ENCODE measurements at regions not wholly inside any gene's neighbourhood (a gene's known extent, or its start where the extent isn't known, plus 50 kb on each side); places are given as distances from the start of the nearest gene placed in this dataset.
A peak's percentile ranks its signal among the peaks of the same experiment; 100 is the strongest.
"Not testable (repeated sequence)": the region's sequence is repeated elsewhere in the genome, so short reads cannot be mapped to it uniquely, and the experiment has no call there.

DNA sequence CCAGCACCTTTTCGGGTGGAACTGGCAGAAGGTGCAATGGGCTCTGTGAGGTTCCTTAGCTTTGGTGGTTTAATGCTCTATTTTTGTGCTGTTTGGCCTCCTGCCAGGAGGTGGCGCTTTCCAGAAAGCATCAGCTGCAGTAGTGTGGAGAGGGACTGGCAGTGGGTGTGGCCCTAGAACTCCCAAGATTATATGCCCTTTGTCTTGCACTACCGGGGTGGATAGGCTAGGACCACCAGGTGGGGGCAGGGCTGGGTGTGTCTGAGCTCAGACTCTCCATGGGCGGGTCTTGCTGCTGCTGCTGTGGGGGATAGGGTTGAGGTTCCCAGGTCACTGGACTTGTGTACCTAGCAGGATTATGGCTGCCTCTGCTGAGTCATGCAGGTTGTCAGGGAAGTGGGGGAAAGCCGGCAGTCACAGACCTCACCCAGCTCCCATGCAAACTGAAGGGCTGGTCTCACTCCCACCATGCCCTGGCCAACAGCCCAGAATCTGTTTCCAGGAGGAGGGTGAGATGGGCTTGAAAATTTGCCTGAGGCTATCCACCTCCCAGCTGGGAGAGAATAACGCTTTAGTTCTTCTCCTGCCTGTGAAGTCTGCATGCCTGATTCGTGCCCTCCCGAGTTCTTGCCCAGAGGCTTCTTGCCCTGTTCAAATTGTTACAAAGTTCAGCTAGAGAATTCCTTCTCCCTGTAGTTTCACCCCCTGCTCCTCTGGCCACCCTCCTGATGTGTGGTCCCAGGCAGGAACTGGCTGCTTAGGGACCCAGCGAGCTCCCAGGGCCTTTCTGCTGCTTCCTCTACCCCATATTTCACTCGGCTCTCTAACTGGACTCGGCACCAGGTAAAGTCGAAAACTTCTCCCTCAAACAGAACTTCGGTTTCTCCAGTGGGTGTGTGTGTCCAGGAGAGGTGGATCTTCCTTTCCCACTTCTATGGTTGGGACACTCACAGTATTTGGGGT lies 76.5 kb upstream of the BTG3 start:
- Mint-ChIP-seq H3K27me3 (no peaks in the 10 kb centered on the region), H3K4me3 (no peak overlapping the region), H3K36me3 (no peaks in the 10 kb centered on the region), H3K4me1 (peaks cover 31 to 48% (median 38%) of the 10 kb centered on the region in 3 donors), H3K27ac (peak overlapping the region in 1 of 2 donors; percentile 41), H3K9me3 (peaks cover 0 to 3% (median 0%) of the 10 kb centered on the region in 3 donors)
- ATAC-seq (replicated peaks in 1 of 4) (peak in 3 of 4 experiments; percentile 8 to 29 (median 24)), DNase-seq (peak in 34 of 35 experiments; percentile 5 to 59 (median 40))
- H3K4me1 ChIP-seq (ENCODE audit: control insufficient read depth in 1 of 2, extremely low read depth in 1 of 2, insufficient read depth in 2 of 2, low read length in 2 of 2), result peaks cover 6 to 16% of the 10 kb centered on the region in 2 experiments
- H3K36me3 ChIP-seq (ENCODE audit: control insufficient read depth in 2 of 2, extremely low read depth in 1 of 2, insufficient read depth in 1 of 2, low read length in 1 of 2), result no peaks in the 10 kb centered on the region
- H3K9me3 ChIP-seq, result no peaks in the 10 kb centered on the region
- ChIA-PET CTCF (interaction anchor here (0.6 to 1.9 kb wide), 10 partner anchors 10 to 240 kb away, joined by 3 to 8 read pairs (median 3); partner anchors contain the start of gene C21orf91 (in 1 of the 2)), POLR2A (no interaction called here)
- H3K27me3 ChIP-seq (replicated peaks in 1 of 2; ENCODE audit: control insufficient read depth in 2 of 2, extremely low read depth in 1 of 2, insufficient read depth in 2 of 2, low read length in 1 of 2), result no peaks in the 10 kb centered on the region
- no peak overlapping the region for H3K27ac ChIP-seq (ENCODE audit: low read length)
- 65% methylated on average over 7 of the region's 13 CpGs for WGBS (ENCODE audit: insufficient coverage)
- no peak overlapping the region for H3K4me3 ChIP-seq (ENCODE audit: control insufficient read depth in 1 of 2, extremely low read depth in 1 of 2, low read length in 1 of 2)

DNA sequence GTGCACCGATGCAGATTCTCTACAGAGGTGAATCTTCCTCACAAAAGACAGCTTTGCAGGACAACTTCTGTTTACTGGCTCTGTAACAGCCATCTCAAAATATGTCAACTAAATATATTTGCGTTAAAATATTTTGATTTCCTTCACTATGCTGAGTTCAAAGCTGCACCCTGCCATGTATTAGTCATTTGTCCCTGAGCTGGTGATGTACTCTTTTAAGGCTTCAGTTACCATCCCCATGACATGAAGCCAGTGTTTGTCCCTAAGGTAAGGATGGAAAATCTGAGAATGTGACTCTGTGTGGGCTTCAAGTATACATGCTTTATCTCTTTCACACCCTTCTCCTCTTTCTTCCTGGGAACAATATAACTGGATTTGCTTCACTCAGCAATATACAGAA lies 70.2 kb upstream of the BTG3 start:
- ChIA-PET CTCF (interaction anchor here in 1 of 2 donors (0.7 kb wide), 1 partner anchor 221 kb away, joined by 3 read pairs; no protein-coding TSS in a partner anchor), POLR2A (no interaction called here)
- H3K4me1 ChIP-seq (ENCODE audit: control insufficient read depth in 1 of 2, extremely low read depth in 1 of 2, insufficient read depth in 2 of 2, low read length in 2 of 2), result peaks cover 0 to 4% of the 10 kb centered on the region in 2 experiments
- H3K27ac Mint-ChIP-seq, result no peak overlapping the region
- H3K4me1 Mint-ChIP-seq, result peaks cover 20 to 23% (median 20%) of the 10 kb centered on the region in 3 donors
- ATAC-seq (replicated peaks in 1 of 4) (no peak), DNase-seq (no peak)
- no peaks in the 10 kb centered on the region for H3K27me3 ChIP-seq (replicated peaks in 1 of 2; ENCODE audit: control insufficient read depth in 2 of 2, extremely low read depth in 1 of 2, insufficient read depth in 2 of 2, low read length in 1 of 2)
- H3K27me3 Mint-ChIP-seq, result no peaks in the 10 kb centered on the region
- WGBS (ENCODE audit: insufficient coverage), result 89% methylated on average over 1 of the region's 2 CpGs
- no peak overlapping the region for H3K4me3 Mint-ChIP-seq
- no peaks in the 10 kb centered on the region for H3K36me3 Mint-ChIP-seq
- no peaks in the 10 kb centered on the region for H3K9me3 ChIP-seq
- no peak overlapping the region for H3K27ac ChIP-seq (ENCODE audit: low read length)
- no peaks in the 10 kb centered on the region for H3K36me3 ChIP-seq (ENCODE audit: control insufficient read depth in 2 of 2, extremely low read depth in 1 of 2, insufficient read depth in 1 of 2, low read length in 1 of 2)
- H3K9me3 Mint-ChIP-seq, result peaks cover 0 to 3% (median 0%) of the 10 kb centered on the region in 3 donors
- no peak overlapping the region for H3K4me3 ChIP-seq (ENCODE audit: control insufficient read depth in 1 of 2, extremely low read depth in 1 of 2, low read length in 1 of 2)

DNA sequence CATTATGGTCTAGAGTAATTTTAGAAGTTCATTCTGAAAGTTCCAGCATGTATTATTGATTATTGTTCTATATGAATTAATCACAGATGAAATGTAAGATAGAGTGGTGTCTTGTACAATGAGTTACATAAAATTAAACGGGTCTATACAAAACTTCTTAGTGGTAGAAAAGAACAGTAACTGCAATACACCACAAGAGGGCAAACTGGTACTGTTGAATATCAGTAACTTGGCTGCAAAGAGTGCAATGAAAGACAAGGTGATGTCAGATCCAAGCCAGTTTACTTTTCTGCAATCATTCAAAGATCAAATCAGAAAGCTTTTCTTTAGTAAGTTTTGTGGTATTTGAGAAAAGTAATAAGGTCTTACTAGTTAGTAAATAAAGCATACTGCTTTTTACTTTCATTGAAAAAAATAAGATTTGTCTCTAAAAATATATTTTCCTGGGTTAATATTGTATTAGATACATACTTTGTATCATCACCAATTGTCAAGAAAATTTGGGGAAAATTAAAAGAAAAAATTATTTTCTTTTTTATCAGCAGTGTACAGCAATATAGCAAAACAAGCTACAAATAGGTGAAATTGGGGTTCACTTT lies 66.4 kb upstream of the BTG3 start:
- H3K4me1 ChIP-seq (ENCODE audit: control insufficient read depth in 1 of 2, extremely low read depth in 1 of 2, insufficient read depth in 2 of 2, low read length in 2 of 2), result no peaks in the 10 kb centered on the region
- H3K9me3 ChIP-seq, result no peaks in the 10 kb centered on the region
- Mint-ChIP-seq H3K4me1 (no peaks in the 10 kb centered on the region), H3K27me3 (no peaks in the 10 kb centered on the region), H3K4me3 (no peak overlapping the region), H3K27ac (no peak overlapping the region), H3K36me3 (no peaks in the 10 kb centered on the region), H3K9me3 (no peaks in the 10 kb centered on the region)
- ChIA-PET POLR2A (interaction anchor here in 1 of 2 donors (0.5 to 0.7 kb wide), 2 partner anchors 96 to 154 kb away, joined by 3 read pairs; no protein-coding TSS in a partner anchor), CTCF (interaction anchor here (0.7 to 2.8 kb wide), 14 partner anchors 9 to 596 kb away, joined by 3 to 23 read pairs (median 6); no protein-coding TSS in a partner anchor)
- no peak overlapping the region for H3K27ac ChIP-seq (ENCODE audit: low read length)
- DNase-seq (peak in 9 of 35 experiments; percentile 2 to 81 (median 18)), ATAC-seq (replicated peaks in 1 of 4) (peak; percentile 84 to 90 (median 87))
- no peaks in the 10 kb centered on the region for H3K27me3 ChIP-seq (replicated peaks in 1 of 2; ENCODE audit: control insufficient read depth in 2 of 2, extremely low read depth in 1 of 2, insufficient read depth in 2 of 2, low read length in 1 of 2)
- H3K4me3 ChIP-seq (ENCODE audit: control insufficient read depth in 1 of 2, extremely low read depth in 1 of 2, low read length in 1 of 2), result no peak overlapping the region
- WGBS (ENCODE audit: insufficient coverage), result no CpG with 5 or more reads among the region's 1 CpG
- no peaks in the 10 kb centered on the region for H3K36me3 ChIP-seq (ENCODE audit: control insufficient read depth in 2 of 2, extremely low read depth in 1 of 2, insufficient read depth in 1 of 2, low read length in 1 of 2)

DNA sequence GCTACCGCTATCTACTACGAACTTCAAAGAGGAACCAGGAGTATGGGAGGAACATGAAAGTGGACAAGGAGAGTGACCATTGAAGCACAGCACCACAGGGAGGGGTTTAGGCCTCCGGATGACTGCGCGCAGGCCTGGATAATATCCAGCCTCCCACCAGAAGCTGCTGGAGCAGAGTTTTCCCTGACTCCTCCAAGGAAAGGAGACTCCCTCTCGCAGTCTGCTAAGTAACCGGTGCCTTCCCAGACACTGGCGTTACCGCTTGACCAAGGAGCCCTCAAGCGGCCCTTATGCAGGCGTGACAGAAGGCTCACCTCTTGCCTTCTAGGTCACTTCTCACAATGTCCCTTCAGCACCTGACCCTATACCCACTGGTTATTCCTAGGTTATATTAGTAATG lies 64.2 kb upstream of the BTG3 start:
- H3K36me3 Mint-ChIP-seq; ATAC-seq (replicated peaks in 1 of 4); H3K4me1 ChIP-seq (ENCODE audit: control insufficient read depth in 1 of 2, extremely low read depth in 1 of 2, insufficient read depth in 2 of 2, low read length in 2 of 2); H3K9me3 ChIP-seq; H3K4me1 Mint-ChIP-seq; H3K27me3 ChIP-seq (replicated peaks in 1 of 2; ENCODE audit: control insufficient read depth in 2 of 2, extremely low read depth in 1 of 2, insufficient read depth in 2 of 2, low read length in 1 of 2); DNase-seq; H3K36me3 ChIP-seq (ENCODE audit: control insufficient read depth in 2 of 2, extremely low read depth in 1 of 2, insufficient read depth in 1 of 2, low read length in 1 of 2); H3K4me3 Mint-ChIP-seq; H3K9me3 Mint-ChIP-seq; POLR2A ChIA-PET; H3K4me3 ChIP-seq (ENCODE audit: control insufficient read depth in 1 of 2, extremely low read depth in 1 of 2, low read length in 1 of 2); H3K27me3 Mint-ChIP-seq; H3K27ac Mint-ChIP-seq; H3K27ac ChIP-seq (ENCODE audit: low read length): not testable (repeated sequence)
- CTCF ChIA-PET, result interaction anchor here in 1 of 2 donors (1.3 to 1.9 kb wide), 2 partner anchors 227 to 245 kb away, joined by 3 to 7 read pairs; no protein-coding TSS in a partner anchor
- WGBS (ENCODE audit: insufficient coverage), result 100% methylated on average over 3 of the region's 11 CpGs

DNA sequence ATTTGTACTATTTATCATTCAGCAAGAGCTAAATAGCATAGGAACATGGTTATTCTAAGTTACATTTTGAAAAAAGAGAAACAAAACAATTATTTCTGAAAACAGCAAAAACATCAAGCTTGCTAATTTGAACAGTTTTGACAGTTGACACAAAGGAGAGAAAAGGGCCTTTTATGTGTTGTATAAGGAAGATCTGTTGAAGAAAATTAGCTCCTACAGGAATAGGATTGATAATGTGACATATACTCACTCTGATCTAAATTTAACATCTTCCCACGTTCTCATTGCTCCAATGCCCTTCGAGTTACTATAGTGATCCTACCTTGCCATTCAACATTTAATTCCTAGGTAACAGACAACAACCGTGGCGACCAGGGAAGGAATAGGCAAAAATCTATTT lies 61.4 kb upstream of the BTG3 start:
- Histone ChIP-seq H3K36me3 (ENCODE audit: control insufficient read depth in 2 of 2, extremely low read depth in 1 of 2, insufficient read depth in 1 of 2, low read length in 1 of 2) (no peaks in the 10 kb centered on the region), H3K9me3 (no peaks in the 10 kb centered on the region), H3K27ac (ENCODE audit: low read length) (no peak overlapping the region), H3K4me1 (ENCODE audit: control insufficient read depth in 1 of 2, extremely low read depth in 1 of 2, insufficient read depth in 2 of 2, low read length in 2 of 2) (no peaks in the 10 kb centered on the region), H3K27me3 (replicated peaks in 1 of 2; ENCODE audit: control insufficient read depth in 2 of 2, extremely low read depth in 1 of 2, insufficient read depth in 2 of 2, low read length in 1 of 2) (no peaks in the 10 kb centered on the region), H3K4me3 (ENCODE audit: control insufficient read depth in 1 of 2, extremely low read depth in 1 of 2, low read length in 1 of 2) (no peak overlapping the region)
- H3K4me1 Mint-ChIP-seq, result no peaks in the 10 kb centered on the region
- DNase-seq (no peak), ATAC-seq (replicated peaks in 1 of 4) (no peak)
- POLR2A ChIA-PET, result no interaction called here
- H3K36me3 Mint-ChIP-seq, result no peaks in the 10 kb centered on the region
- H3K4me3 Mint-ChIP-seq, result no peak overlapping the region
- no peak overlapping the region for H3K27ac Mint-ChIP-seq
- peaks cover 7 to 16% of the 10 kb centered on the region in 2 donors for H3K27me3 Mint-ChIP-seq
- CTCF ChIA-PET, result interaction anchor here (0.7 to 1.1 kb wide), 3 partner anchors 9 to 64 kb away, joined by 3 to 8 read pairs (median 3); no protein-coding TSS in a partner anchor
- WGBS (ENCODE audit: insufficient coverage), result no CpG with 5 or more reads among the region's 4 CpGs
- H3K9me3 Mint-ChIP-seq, result no peaks in the 10 kb centered on the region

DNA sequence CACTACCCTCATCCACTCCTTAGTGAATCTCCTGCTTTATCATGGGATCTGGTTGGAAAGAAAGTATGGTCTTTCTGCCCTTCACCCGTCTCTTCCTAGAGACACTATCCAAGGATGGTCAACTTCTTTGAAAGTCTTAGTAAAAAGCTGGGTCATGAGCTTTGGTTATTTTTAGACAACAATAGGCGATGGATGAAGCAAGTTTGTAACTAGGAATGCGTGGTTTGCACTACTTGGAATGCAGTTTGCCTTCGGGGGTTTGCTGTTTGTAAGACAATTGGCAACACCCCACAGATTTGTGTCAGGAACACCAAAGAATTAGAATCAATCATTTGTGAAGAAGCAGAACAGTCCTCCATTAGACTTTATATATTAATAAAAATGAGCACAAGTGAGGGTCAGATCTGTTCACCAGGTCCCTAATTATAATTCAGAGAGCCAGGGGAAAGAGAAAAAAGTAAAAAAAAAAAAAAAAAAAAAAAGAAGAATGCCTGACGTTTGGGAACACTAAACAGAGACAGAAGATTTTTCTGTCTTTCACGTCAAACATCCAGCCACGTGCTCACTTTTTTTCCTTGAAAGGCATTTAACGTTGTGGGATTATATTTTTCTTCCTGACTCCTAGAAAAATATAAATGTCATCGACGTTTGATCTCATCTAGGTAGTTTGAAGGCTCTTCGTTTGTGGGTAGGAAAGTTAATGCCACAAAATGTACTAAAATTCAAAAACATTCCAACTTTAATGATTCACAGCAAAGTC lies 60.7 kb upstream of the BTG3 start:
- Mint-ChIP-seq H3K4me3 (no peak overlapping the region), H3K4me1 (no peaks in the 10 kb centered on the region), H3K27me3 (peaks cover 7 to 16% of the 10 kb centered on the region in 2 donors), H3K27ac (no peak overlapping the region), H3K9me3 (no peaks in the 10 kb centered on the region), H3K36me3 (no peaks in the 10 kb centered on the region)
- Histone ChIP-seq H3K27ac (ENCODE audit: low read length) (no peak overlapping the region), H3K27me3 (replicated peaks in 1 of 2; ENCODE audit: control insufficient read depth in 2 of 2, extremely low read depth in 1 of 2, insufficient read depth in 2 of 2, low read length in 1 of 2) (no peaks in the 10 kb centered on the region), H3K4me3 (ENCODE audit: control insufficient read depth in 1 of 2, extremely low read depth in 1 of 2, low read length in 1 of 2) (no peak overlapping the region), H3K36me3 (ENCODE audit: control insufficient read depth in 2 of 2, extremely low read depth in 1 of 2, insufficient read depth in 1 of 2, low read length in 1 of 2) (no peaks in the 10 kb centered on the region), H3K4me1 (ENCODE audit: control insufficient read depth in 1 of 2, extremely low read depth in 1 of 2, insufficient read depth in 2 of 2, low read length in 2 of 2) (no peaks in the 10 kb centered on the region), H3K9me3 (no peaks in the 10 kb centered on the region)
- WGBS (ENCODE audit: insufficient coverage), result no CpG with 5 or more reads among the region's 11 CpGs
- DNase-seq (no peak), ATAC-seq (replicated peaks in 1 of 4) (no peak)
- CTCF ChIA-PET, result interaction anchor here in 1 of 2 donors (0.7 to 0.8 kb wide), 2 partner anchors 63 to 231 kb away, joined by 3 read pairs; no protein-coding TSS in a partner anchor
- POLR2A ChIA-PET, result no interaction called here

All from T-cell (primary cell).